Activated CD8-positive, alpha-beta T cell treated with anti-CD3 and anti-CD28 coated beads for 36 hours (primary cell): ENCODE measurements at regions not wholly inside any gene's neighbourhood (a gene's known extent, or its start where the extent isn't known, plus 50 kb on each side); places are given as distances from the start of the nearest gene placed in this dataset.

ENCODE experiments used
- ATAC-seq: fragments of 200-7000 bp; cut with Tn5 transposase; one replicate; pipeline ENCODE4 v1.10.0; 2021; ENCODE audit warnings: mild to moderate bottlenecking, moderate library complexity
- CTCF ChIA-PET: fragments of 350-600 bp; sonication (Branson Sonifier 250); formaldehyde crosslinking; loops from one replicate; lab custom pipeline; 2021; ENCODE audit warnings: antibody characterized with exemption; lab: Charles Lee
- POLR2A ChIA-PET: fragments of 350-600 bp; sonication (Branson Sonifier 250); formaldehyde crosslinking; loops from one replicate; lab custom pipeline; 2021; ENCODE audit warnings: antibody characterized with exemption; lab: Charles Lee
- DNase-seq: peaks from one replicate; pipeline ENCODE4 v3.0.0-alpha.2; 2020
- H3K27ac Mint-ChIP-seq: one replicate; pipeline ENCODE4 v1.8.0; 2021; ENCODE audit warnings: mild to moderate bottlenecking, mixed read lengths
- H3K27me3 Mint-ChIP-seq: one replicate; pipeline ENCODE4 v1.8.0; 2021; ENCODE audit warnings: mixed read lengths
- H3K36me3 Mint-ChIP-seq: one replicate; pipeline ENCODE4 v1.8.0; 2021; ENCODE audit warnings: low read depth, mixed read lengths
- H3K4me1 Mint-ChIP-seq: one replicate; pipeline ENCODE4 v1.8.0; 2021; ENCODE audit warnings: low read depth, mixed read lengths
- H3K4me3 Mint-ChIP-seq: one replicate; pipeline ENCODE4 v1.8.0; 2021; ENCODE audit warnings: mild to moderate bottlenecking, moderate library complexity, mixed read lengths
- H3K9me3 Mint-ChIP-seq: one replicate; pipeline ENCODE4 v1.8.0; 2021; ENCODE audit warnings: mixed read lengths
- intact Hi-C: fragments of 100-400 bp; cut with micrococcal nuclease; formaldehyde crosslinking; loops from one replicate; pipeline ENCODE4 v1.10.0; 2022
- TF ChIP-seq, protein P1 (sequence below): fragments of 200-600 bp; IDR thresholded peaks from one replicate; pipeline ENCODE4 v1.8.0; 2022; ENCODE audit warnings: antibody characterized with exemption, mild to moderate bottlenecking

DNA sequence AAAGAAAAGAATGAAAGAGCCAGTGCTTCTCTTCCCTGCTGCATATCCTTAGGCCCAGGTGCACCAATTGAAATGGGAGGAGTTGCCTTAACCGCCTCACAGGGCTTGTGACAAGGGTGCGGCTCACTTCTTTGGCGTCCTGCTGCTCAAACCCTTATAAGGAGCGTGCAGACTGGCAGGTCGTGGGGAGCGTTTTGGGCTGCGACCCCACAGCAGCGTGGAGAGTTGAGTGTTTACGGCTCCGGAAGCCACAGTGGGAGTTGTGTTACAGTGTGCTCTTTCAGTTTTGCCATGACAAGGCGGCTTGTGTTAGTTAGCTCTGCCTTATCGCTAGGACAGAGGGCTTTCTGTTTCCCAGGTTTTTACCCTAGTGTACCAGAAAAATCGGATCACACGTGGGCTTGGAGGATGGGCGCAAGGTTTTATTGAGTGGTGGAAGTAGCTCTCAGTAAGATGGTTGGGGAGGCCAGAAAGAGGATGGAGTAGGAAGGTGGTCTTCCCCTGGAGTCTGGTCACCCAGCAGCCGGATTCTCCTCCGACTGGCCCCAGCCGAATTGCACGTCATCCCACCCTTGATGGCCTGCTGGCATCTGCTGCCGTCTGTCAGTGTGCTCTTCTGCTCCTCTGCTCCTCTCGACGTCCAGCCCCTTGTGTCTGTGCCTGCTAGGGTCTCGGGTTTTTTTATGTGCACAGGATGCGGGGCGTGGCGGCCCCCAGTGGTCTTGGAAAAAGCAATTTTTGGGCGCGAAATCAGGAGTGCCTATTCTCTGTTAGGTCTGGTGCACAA lies 718.9 kb downstream of the ARAP2 start:
- H3K4me1 Mint-ChIP-seq: peaks cover 2% of the 10 kb centered on the region
- ATAC-seq: peak; percentile 71
- H3K9me3 Mint-ChIP-seq: peaks cover 2% of the 10 kb centered on the region
- no peaks in the 10 kb centered on the region for H3K36me3 Mint-ChIP-seq
- ChIA-PET POLR2A (no interaction called here), CTCF (interaction anchor here (1.2 kb wide), 1 partner anchor 12 kb away, joined by 3 read pairs; no protein-coding TSS in a partner anchor)
- intact Hi-C loops: no loop called here
- no peak overlapping the region for H3K27ac Mint-ChIP-seq
- H3K27me3 Mint-ChIP-seq: no peaks in the 10 kb centered on the region
- peak overlapping the region; percentile 9 for H3K4me3 Mint-ChIP-seq
- peak; percentile 34 for DNase-seq
- TF ChIP-seq, protein P1, sequence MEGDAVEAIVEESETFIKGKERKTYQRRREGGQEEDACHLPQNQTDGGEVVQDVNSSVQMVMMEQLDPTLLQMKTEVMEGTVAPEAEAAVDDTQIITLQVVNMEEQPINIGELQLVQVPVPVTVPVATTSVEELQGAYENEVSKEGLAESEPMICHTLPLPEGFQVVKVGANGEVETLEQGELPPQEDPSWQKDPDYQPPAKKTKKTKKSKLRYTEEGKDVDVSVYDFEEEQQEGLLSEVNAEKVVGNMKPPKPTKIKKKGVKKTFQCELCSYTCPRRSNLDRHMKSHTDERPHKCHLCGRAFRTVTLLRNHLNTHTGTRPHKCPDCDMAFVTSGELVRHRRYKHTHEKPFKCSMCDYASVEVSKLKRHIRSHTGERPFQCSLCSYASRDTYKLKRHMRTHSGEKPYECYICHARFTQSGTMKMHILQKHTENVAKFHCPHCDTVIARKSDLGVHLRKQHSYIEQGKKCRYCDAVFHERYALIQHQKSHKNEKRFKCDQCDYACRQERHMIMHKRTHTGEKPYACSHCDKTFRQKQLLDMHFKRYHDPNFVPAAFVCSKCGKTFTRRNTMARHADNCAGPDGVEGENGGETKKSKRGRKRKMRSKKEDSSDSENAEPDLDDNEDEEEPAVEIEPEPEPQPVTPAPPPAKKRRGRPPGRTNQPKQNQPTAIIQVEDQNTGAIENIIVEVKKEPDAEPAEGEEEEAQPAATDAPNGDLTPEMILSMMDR: no peak

DNA sequence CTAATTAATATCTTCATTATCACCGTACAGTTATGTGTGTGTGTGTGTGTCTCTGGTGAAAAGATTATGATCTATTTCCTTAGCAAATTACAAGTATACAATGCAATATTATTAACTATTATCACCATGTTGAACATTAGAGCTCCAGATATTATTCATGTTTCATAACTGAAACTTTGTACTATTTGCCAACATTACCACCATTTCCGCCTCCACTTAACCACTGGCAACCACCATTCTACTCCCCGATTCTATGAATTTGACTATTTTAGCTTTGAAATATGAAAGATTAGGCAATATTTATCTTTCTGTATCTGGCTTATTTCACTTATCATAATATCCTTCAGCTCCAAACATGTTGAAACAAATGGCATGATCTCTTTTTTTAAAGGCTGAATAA lies 717.9 kb downstream of the ARAP2 start:
- peaks cover 2% of the 10 kb centered on the region for H3K9me3 Mint-ChIP-seq
- no peak for ATAC-seq
- no peaks in the 10 kb centered on the region for H3K27me3 Mint-ChIP-seq
- H3K4me1 Mint-ChIP-seq: peaks cover 2% of the 10 kb centered on the region
- no peak overlapping the region for H3K27ac Mint-ChIP-seq
- TF ChIP-seq, protein P1: no peak
- intact Hi-C loops: no loop called here
- H3K36me3 Mint-ChIP-seq: no peaks in the 10 kb centered on the region
- CTCF ChIA-PET: interaction anchor here (1.2 kb wide), 1 partner anchor 11 kb away, joined by 3 read pairs; no protein-coding TSS in a partner anchor
- no peak for DNase-seq
- no peak overlapping the region for H3K4me3 Mint-ChIP-seq
- POLR2A ChIA-PET: no interaction called here

DNA sequence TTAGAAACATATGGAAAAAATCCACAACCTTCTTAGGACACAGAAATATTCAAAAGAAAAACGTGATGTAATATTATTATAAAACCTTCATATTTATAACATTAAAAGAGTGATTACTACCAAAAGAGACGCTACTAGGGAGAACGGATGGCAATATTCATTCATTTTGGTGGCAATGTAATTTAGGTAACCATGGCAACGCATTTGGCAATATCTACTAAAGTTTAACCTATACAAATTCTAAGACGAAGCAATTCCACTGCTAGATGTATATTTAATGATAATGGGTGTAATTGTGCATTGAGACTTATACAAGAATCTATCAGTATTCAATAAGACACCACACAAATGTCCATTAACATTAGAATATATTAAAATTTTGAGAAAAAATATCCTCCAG lies 709.4 kb downstream of the ARAP2 start:
- DNase-seq (no peak), ATAC-seq (no peak)
- Mint-ChIP-seq H3K9me3 (no peaks in the 10 kb centered on the region), H3K27ac (no peak overlapping the region), H3K4me1 (no peaks in the 10 kb centered on the region), H3K36me3 (no peaks in the 10 kb centered on the region), H3K27me3 (no peaks in the 10 kb centered on the region), H3K4me3 (no peak overlapping the region)
- ChIA-PET POLR2A (no interaction called here), CTCF (no interaction called here)
- TF ChIP-seq, protein P1: no peak
- intact Hi-C loops: no loop called here

DNA sequence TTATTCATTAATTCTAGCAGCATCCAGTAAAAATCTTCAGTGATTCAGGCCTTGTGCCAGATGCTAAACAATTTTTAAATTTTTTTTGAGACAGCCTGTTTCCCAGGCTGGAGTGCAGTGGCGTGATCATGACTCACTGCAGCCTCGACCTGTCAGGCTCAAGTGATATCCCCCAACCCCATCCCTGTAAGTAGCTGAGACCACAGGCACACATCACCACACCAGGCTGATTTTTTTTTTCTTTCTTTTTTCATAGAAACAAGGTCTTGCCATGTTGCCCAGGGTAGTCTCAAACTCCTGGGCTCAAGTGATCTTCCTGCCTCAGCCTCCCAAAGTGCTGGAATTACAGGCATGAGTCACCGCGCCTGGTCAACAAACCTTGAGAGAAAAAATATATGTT lies 705.5 kb downstream of the ARAP2 start:
- DNase-seq: no peak
- Mint-ChIP-seq H3K9me3 (peaks cover 8% of the 10 kb centered on the region), H3K4me1 (no peaks in the 10 kb centered on the region), H3K36me3 (no peaks in the 10 kb centered on the region), H3K27me3 (no peaks in the 10 kb centered on the region), H3K4me3 (no peak overlapping the region), H3K27ac (no peak overlapping the region)
- ChIA-PET POLR2A (no interaction called here), CTCF (no interaction called here)
- TF ChIP-seq, protein P1: no peak
- intact Hi-C loops: no loop called here
- no peak for ATAC-seq

DNA sequence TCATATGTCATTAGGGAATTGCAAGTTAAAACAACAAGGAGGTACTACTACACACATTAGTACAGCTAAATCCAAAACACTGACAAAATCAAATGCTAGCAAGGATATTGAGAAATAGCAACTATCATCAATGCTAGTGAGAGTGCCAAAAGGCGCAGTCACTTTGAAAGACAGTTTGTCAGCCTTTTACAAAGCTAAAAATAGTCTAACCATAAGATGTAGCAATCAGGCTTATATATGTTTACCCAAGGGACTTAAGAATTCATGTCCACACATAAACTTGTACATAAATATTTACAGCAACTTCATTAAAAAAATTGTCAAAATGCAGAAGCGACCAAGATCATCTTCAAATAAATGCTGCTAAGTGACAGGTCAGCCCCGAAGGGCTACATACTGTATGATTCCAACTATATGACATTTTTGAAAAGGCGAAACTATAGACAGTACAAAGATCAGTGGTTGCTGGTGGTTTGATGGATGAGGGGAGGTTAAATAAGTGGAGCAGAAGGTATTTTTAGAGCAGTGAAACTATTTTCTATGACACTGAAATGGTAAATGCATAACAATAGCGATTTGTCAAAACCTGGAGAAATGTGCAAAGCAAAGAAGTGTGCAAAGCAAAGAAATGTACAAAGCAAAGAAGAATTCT lies 704.8 kb downstream of the ARAP2 start:
- no peaks in the 10 kb centered on the region for H3K36me3 Mint-ChIP-seq
- no peak overlapping the region for H3K4me3 Mint-ChIP-seq
- TF ChIP-seq, protein P1: no peak
- intact Hi-C loops: no loop called here
- H3K27ac Mint-ChIP-seq: no peak overlapping the region
- H3K4me1 Mint-ChIP-seq: no peaks in the 10 kb centered on the region
- ATAC-seq (no peak), DNase-seq (no peak)
- H3K27me3 Mint-ChIP-seq: no peaks in the 10 kb centered on the region
- H3K9me3 Mint-ChIP-seq: peaks cover 8% of the 10 kb centered on the region
- CTCF ChIA-PET: no interaction called here
- POLR2A ChIA-PET: no interaction called here
